ENCODE measurements at regions not wholly inside any gene's neighbourhood (a gene's known extent, or its start where the extent isn't known, plus 50 kb on each side); places are given as distances from the start of the nearest gene placed in this dataset.
"Not testable (repeated sequence)": the region's sequence is repeated elsewhere in the genome, so short reads cannot be mapped to it uniquely, and the experiment has no call there.

GRCh38 chr9:85487872-85488271 lies 253.9 kb downstream of the AGTPBP1 start:
- DNase-seq, result no peak

- no peak for DNase-seq
Measured at GRCh38 chr9:85484235-85484634, 257.5 kb downstream of the AGTPBP1 start.

GRCh38 chr9:85483208-85483607 lies 258.5 kb downstream of the AGTPBP1 start:
- DNase-seq, result no peak

- DNase-seq, result no peak
Measured at GRCh38 chr9:85479305-85479704, 262.4 kb downstream of the AGTPBP1 start.

- no peak for DNase-seq
Measured at GRCh38 chr9:85478847-85479246, 262.9 kb downstream of the AGTPBP1 start.

GRCh38 chr9:85474896-85475295 lies 266.9 kb downstream of the AGTPBP1 start:
- not testable (repeated sequence) for DNase-seq

- no peak for DNase-seq
Measured at GRCh38 chr9:85471791-85472190, 270.0 kb downstream of the AGTPBP1 start.

- no peak for DNase-seq
Measured at GRCh38 chr9:85469041-85469440, 272.7 kb downstream of the AGTPBP1 start.

- DNase-seq, result no peak
Measured at GRCh38 chr9:85466834-85467233, 274.9 kb downstream of the AGTPBP1 start.

GRCh38 chr9:85458114-85458864 lies 283.5 kb downstream of the AGTPBP1 start:
- not testable (repeated sequence) for DNase-seq

- no peak for DNase-seq
Measured at GRCh38 chr9:85453850-85454249, 287.9 kb downstream of the AGTPBP1 start.

- no peak for DNase-seq
Measured at GRCh38 chr9:85452841-85453240, 288.9 kb downstream of the AGTPBP1 start.

GRCh38 chr9:85451680-85452079 lies 290.1 kb downstream of the AGTPBP1 start:
- no peak for DNase-seq

- no peak for DNase-seq
Measured at GRCh38 chr9:85445887-85446286, 295.9 kb downstream of the AGTPBP1 start.

- DNase-seq, result no peak
Measured at GRCh38 chr9:85444243-85444642, 297.5 kb downstream of the AGTPBP1 start.

GRCh38 chr9:85443190-85443598 lies 298.6 kb downstream of the AGTPBP1 start:
- no peak for DNase-seq

GRCh38 chr9:85439791-85440190 lies 302.0 kb downstream of the AGTPBP1 start:
- no peak for DNase-seq

GRCh38 chr9:85433956-85434355 lies 307.8 kb downstream of the AGTPBP1 start:
- DNase-seq, result not testable (repeated sequence)

GRCh38 chr9:85433551-85433950 lies 308.2 kb downstream of the AGTPBP1 start:
- not testable (repeated sequence) for DNase-seq

GRCh38 chr9:85433046-85433445 lies 308.7 kb downstream of the AGTPBP1 start:
- no peak for DNase-seq

- DNase-seq, result no peak
Measured at GRCh38 chr9:85432599-85432998, 309.2 kb downstream of the AGTPBP1 start.

- DNase-seq, result peak; percentile 50
Measured at GRCh38 chr9:85431339-85432102, 310.2 kb downstream of the AGTPBP1 start.

- DNase-seq, result no peak
Measured at GRCh38 chr9:85430659-85431338, 311.0 kb downstream of the AGTPBP1 start.

Data from fibroblast of skin of abdomen (primary cell).